ENCODE measurements at regions not wholly inside any gene's neighbourhood (a gene's known extent, or its start where the extent isn't known, plus 50 kb on each side); places are given as distances from the start of the nearest gene placed in this dataset.

DNA sequence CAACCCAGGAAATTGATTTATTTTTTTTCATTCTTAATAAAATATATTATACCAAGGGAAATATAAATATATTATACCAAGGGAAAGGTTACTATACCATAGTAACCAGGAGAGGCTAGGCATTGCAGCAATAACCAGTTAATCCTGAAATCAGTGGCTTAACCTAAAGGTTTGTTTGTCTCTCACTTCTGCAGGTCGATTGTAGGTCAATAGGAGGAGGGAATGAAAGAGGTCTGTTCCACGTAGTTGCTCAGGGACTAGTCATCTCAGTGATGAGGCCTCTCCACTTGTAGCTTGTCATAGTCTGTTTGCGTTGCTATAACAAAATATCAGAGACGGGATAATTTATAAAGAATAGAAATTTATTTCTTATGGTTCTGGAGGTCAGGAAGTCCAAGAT lies 168.0 kb downstream of the GJA1 start:
- no peaks in the 10 kb centered on the region; the same call in 1 of the 2 replicates for H3K4me1 ChIP-seq

DNA sequence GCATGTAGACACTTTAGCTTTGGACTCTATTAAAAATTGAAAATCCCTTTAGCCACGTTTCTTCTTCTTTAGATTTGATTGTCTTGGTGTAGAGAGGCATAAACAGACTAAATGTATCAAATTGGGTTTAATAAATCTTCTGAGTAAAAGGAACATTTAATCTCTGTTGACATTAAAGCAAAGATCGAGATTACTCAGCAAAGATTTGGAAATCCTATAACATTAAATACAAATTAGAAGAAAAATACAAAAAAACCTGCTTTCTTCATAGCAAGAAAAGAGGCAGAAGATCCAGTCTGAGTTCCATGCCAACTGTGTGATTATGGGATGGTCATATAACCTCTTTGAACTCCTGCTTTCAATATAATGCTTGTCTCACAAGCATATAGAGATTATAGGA lies 172.3 kb downstream of the GJA1 start:
- no peak for DNase-seq
- no peak overlapping the region for H3K4me3 ChIP-seq (ENCODE audit: low read depth, low read length)
- TF ChIP-seq, protein P1, sequence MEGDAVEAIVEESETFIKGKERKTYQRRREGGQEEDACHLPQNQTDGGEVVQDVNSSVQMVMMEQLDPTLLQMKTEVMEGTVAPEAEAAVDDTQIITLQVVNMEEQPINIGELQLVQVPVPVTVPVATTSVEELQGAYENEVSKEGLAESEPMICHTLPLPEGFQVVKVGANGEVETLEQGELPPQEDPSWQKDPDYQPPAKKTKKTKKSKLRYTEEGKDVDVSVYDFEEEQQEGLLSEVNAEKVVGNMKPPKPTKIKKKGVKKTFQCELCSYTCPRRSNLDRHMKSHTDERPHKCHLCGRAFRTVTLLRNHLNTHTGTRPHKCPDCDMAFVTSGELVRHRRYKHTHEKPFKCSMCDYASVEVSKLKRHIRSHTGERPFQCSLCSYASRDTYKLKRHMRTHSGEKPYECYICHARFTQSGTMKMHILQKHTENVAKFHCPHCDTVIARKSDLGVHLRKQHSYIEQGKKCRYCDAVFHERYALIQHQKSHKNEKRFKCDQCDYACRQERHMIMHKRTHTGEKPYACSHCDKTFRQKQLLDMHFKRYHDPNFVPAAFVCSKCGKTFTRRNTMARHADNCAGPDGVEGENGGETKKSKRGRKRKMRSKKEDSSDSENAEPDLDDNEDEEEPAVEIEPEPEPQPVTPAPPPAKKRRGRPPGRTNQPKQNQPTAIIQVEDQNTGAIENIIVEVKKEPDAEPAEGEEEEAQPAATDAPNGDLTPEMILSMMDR (IDR thresholded peaks at IDR 0.05; ENCODE audit: low read depth, low read length) = no peak
- H3K4me1 ChIP-seq = no peaks in the 10 kb centered on the region
- no peaks in the 10 kb centered on the region for H3K36me3 ChIP-seq
- no peaks in the 10 kb centered on the region for H3K27me3 ChIP-seq
- H3K9me3 ChIP-seq = no peaks in the 10 kb centered on the region

More for the DNA sequence above, 168.0 kb downstream of the GJA1 start:
- Histone ChIP-seq H3K36me3 (no peaks in the 10 kb centered on the region), H3K4me3 (ENCODE audit: low read depth, low read length) (no peak overlapping the region), H3K27me3 (no peaks in the 10 kb centered on the region), H3K9me3 (no peaks in the 10 kb centered on the region)
- TF ChIP-seq, protein P1 (IDR thresholded peaks at IDR 0.05; ENCODE audit: low read depth, low read length) = no peak
- DNase-seq = no peak

DNA sequence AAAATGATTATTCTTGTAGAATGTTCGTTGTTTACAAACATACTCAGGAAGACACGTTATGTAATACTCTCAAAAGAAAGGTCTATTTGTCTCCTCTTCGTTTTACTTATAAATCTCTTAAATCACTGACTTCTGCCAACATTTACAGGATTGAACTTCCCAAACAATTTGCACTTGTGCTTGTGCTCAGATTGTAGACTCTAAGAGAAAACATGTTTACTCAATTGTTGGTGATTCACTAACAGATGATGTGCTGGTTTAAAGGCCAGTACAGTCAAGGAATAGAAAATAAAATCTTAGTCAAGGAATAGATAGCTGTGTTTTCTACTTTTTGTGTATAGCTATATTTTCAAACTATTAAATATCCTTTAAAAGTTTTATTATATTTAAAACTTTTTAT lies 172.8 kb downstream of the GJA1 start:
- Histone ChIP-seq H3K4me3 (ENCODE audit: low read depth, low read length) (no peak overlapping the region), H3K4me1 (no peaks in the 10 kb centered on the region), H3K27me3 (no peaks in the 10 kb centered on the region), H3K9me3 (no peaks in the 10 kb centered on the region), H3K36me3 (no peaks in the 10 kb centered on the region)
- no peak for DNase-seq
- TF ChIP-seq, protein P1 (IDR thresholded peaks at IDR 0.05; ENCODE audit: low read depth, low read length) = no peak

DNA sequence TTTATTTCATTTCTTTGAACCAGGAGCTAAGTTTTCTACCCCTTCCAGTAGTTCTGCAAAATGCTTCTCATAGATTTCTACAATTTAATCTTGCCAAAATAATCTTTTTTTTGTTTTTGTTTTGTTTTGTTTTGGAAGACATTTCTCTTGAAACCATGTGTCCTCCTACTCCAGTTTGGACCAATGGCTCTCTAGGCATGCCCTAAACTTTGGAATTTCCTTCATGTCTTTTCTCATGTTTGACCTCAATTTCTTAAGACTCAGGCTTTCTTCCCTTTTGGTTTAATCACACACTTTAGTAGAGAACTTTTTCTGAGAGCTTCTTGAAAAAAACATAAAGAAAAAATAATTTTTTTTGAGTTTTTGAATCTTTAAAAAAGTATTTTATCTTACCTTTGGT lies 173.8 kb downstream of the GJA1 start:
- Histone ChIP-seq H3K4me1 (no peaks in the 10 kb centered on the region), H3K27me3 (no peaks in the 10 kb centered on the region), H3K4me3 (ENCODE audit: low read depth, low read length) (no peak overlapping the region), H3K36me3 (no peaks in the 10 kb centered on the region), H3K9me3 (no peaks in the 10 kb centered on the region)
- TF ChIP-seq, protein P1 (IDR thresholded peaks at IDR 0.05; ENCODE audit: low read depth, low read length) = no peak
- DNase-seq = no peak

DNA sequence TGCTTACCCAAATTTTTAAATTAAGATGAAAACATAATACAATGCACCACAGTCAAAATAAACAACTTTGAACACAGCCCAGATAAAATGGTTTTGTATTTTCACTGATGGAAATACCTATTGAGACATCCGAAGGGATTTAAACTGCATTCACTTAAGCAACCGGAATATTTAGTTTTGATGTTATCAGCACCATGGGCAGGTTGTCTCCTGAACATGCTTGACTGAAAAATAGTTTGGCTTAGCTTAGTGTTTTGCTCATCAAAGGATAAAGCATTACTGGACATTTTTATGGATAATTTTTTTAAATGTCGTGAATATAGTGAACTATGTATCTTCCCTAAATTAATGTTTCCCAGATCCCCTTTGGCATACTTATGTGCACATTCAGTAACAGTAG lies 177.5 kb downstream of the GJA1 start:
- Histone ChIP-seq H3K27me3 (no peaks in the 10 kb centered on the region), H3K9me3 (no peaks in the 10 kb centered on the region), H3K36me3 (no peaks in the 10 kb centered on the region), H3K4me3 (ENCODE audit: low read depth, low read length) (no peak overlapping the region), H3K4me1 (no peaks in the 10 kb centered on the region)
- TF ChIP-seq, protein P1 (IDR thresholded peaks at IDR 0.05; ENCODE audit: low read depth, low read length) = no peak
- DNase-seq = no peak

DNA sequence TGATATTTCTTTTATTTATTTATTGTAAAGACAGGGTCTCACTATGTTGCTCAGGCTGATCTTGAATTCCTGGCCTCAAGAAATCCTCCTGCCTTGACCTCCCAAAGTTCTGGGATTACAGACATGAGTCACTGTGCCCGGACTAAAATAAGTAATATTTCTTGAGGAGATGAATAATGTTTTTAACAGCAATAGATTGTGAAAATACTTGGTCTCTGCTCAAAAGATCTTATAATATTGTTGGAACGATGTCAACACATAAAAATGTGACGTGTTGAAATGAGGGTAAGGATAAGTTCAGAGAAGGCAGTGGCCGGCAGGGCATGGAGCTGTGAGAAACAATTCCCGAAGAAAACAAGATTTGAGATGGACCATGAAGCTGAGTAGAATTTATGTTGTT lies 178.7 kb downstream of the GJA1 start:
- no peak for DNase-seq
- no peak overlapping the region for H3K4me3 ChIP-seq (ENCODE audit: low read depth, low read length)
- TF ChIP-seq, protein P1 (IDR thresholded peaks at IDR 0.05; ENCODE audit: low read depth, low read length) = no peak
- no peaks in the 10 kb centered on the region for H3K9me3 ChIP-seq
- no peaks in the 10 kb centered on the region for H3K36me3 ChIP-seq
- H3K27me3 ChIP-seq = no peaks in the 10 kb centered on the region
- H3K4me1 ChIP-seq = no peaks in the 10 kb centered on the region

Measured in BE2C (cell line).